ENCODE measurements at regions not wholly inside any gene's neighbourhood (a gene's known extent, or its start where the extent isn't known, plus 50 kb on each side); places are given as distances from the start of the nearest gene placed in this dataset.

DNA sequence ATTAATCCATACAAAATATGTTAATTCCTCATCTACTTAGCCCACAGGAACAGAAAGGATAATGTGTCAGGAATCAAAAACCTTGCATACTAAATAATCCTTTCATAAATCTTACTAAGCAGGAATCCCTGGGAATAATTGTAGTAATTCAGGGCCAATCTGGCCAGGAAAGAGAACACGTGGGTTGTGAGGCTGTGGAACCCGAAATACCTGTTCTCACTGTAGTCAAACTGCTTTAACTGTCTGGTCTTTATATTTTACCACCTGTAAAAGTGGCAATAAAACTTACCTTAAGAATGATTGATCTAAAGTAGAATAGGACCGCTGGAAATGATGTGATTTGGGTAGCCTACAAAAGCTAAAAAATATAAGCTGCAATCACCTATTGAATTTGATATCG is 1620.9 kb downstream of the STIM2 start:
- Histone ChIP-seq H3K36me3 (no peaks in the 10 kb centered on the region), H3K4me3 (no peak overlapping the region), H3K27me3 (no peaks in the 10 kb centered on the region), H3K27ac (no peak overlapping the region), H3K4me1 (no peaks in the 10 kb centered on the region), H3K9me3 (no peaks in the 10 kb centered on the region)
- peak in 1 of 2 donors; percentile 37 for DNase-seq
- intact Hi-C loops (cut with DNase I; ENCODE audit: low total_unique reads), result no loop called here
- 64 to 73% (median 69%) methylated on average over 4 of the region's 4 CpGs for WGBS, 5 donors
- TF ChIP-seq EP300 (IDR thresholded peaks at IDR 0.05) (no peak), CTCF (IDR thresholded peaks at IDR 0.05) (no peak), POLR2A (IDR thresholded peaks at IDR 0.05) (no peak), POLR2AphosphoS5 (IDR thresholded peaks at IDR 0.05) (no peak)

- Histone ChIP-seq H3K4me3 (no peak overlapping the region), H3K27ac (no peak overlapping the region), H3K27me3 (no peaks in the 10 kb centered on the region), H3K9me3 (no peaks in the 10 kb centered on the region), H3K4me1 (no peaks in the 10 kb centered on the region), H3K36me3 (no peaks in the 10 kb centered on the region)
- DNase-seq, result no peak
- intact Hi-C loops (cut with DNase I; ENCODE audit: low total_unique reads), result no loop called here
- WGBS, 5 donors, result 65 to 68% (median 65%) methylated on average over 7 of the region's 7 CpGs
- TF ChIP-seq POLR2AphosphoS5 (IDR thresholded peaks at IDR 0.05) (no peak), POLR2A (IDR thresholded peaks at IDR 0.05) (no peak), CTCF (IDR thresholded peaks at IDR 0.05) (no peak), EP300 (IDR thresholded peaks at IDR 0.05) (no peak)
These were observed 1622.1 kb downstream of the STIM2 start for GRCh38 chr4:28482580-28483270.

DNA sequence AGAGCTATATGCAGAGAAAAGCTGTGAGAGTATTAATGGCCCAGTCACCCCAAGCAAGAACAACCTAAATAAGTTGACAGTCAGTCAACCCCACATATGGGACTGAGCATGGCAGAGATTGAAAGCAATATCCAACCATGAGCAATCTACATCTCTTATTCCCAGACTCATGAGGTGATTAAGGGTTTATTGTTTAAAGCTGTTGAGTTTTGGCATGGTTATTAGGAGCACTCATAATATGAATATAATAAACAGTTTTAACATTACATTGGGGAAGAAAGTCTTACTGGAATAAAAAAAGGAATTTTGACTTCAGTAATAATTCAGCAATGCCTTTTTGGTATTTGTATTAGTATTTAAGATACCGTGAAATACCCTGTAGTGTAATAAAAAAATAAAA is 1627.4 kb downstream of the STIM2 start:
- WGBS, 5 donors, result 73 to 83% (median 79%) methylated on average over 1 of the region's 1 CpG
- Histone ChIP-seq H3K27me3 (no peaks in the 10 kb centered on the region), H3K36me3 (no peaks in the 10 kb centered on the region), H3K9me3 (no peaks in the 10 kb centered on the region), H3K27ac (no peak overlapping the region), H3K4me1 (no peaks in the 10 kb centered on the region), H3K4me3 (no peak overlapping the region)
- no peak for TF ChIP-seq POLR2AphosphoS5 (IDR thresholded peaks at IDR 0.05)
- no peak for TF ChIP-seq POLR2A (IDR thresholded peaks at IDR 0.05)
- no peak for TF ChIP-seq EP300 (IDR thresholded peaks at IDR 0.05)
- no peak for TF ChIP-seq CTCF (IDR thresholded peaks at IDR 0.05)
- DNase-seq, result peak in 1 of 2 donors; percentile 2
- intact Hi-C loops (cut with DNase I; ENCODE audit: low total_unique reads), result no loop called here

- H3K27me3 ChIP-seq, result no peaks in the 10 kb centered on the region
- H3K4me3 ChIP-seq, result no peak overlapping the region
- no peaks in the 10 kb centered on the region for H3K36me3 ChIP-seq
- TF ChIP-seq POLR2AphosphoS5 (IDR thresholded peaks at IDR 0.05) (no peak), EP300 (IDR thresholded peaks at IDR 0.05) (no peak), CTCF (IDR thresholded peaks at IDR 0.05) (no peak), POLR2A (IDR thresholded peaks at IDR 0.05) (no peak)
- intact Hi-C loops (cut with DNase I; ENCODE audit: low total_unique reads), result no loop called here
- WGBS, 5 donors, result 70 to 79% (median 75%) methylated on average over 3 of the region's 3 CpGs
- no peaks in the 10 kb centered on the region for H3K9me3 ChIP-seq
- no peak for DNase-seq
- H3K27ac ChIP-seq, result no peak overlapping the region
- H3K4me1 ChIP-seq, result no peaks in the 10 kb centered on the region
These were observed 1630.0 kb downstream of the STIM2 start for GRCh38 chr4:28490669-28491068.
